SK-N-SH (cell line): ENCODE measurements at regions not wholly inside any gene's neighbourhood (a gene's known extent, or its start where the extent isn't known, plus 50 kb on each side); places are given as distances from the start of the nearest gene placed in this dataset.

Experiments
- CTCF ChIA-PET: fragments of 300-600, 350-600 bp; formaldehyde crosslinking; extraction: SDS; loops from one replicate; lab custom pipeline; 2021; lab: Yijun Ruan, JAX
- POLR2A ChIA-PET: fragments of 350-600 bp; sonication (Branson Sonifier 250); formaldehyde crosslinking; extraction: SDS; loops from one replicate; lab custom pipeline; 2020; ENCODE audit warnings: antibody characterized with exemption, inconsistent platforms; lab: Yijun Ruan, JAX
- DNase-seq: peaks from one replicate; pipeline ENCODE4 v3.0.0; 2012
- H2AFZ ChIP-seq: fragments of 200-600 bp; sonication (generic); 2 replicates; pipeline ENCODE4 v1.8.1; 2016; ENCODE audit warnings: antibody characterized with exemption, mild to moderate bottlenecking, low read depth
- H3F3A ChIP-seq: fragments of 200-600 bp; sonication (generic); replicated peaks from 2 replicates; pipeline ENCODE3; 2016; ENCODE audit warnings: antibody characterized with exemption, mild to moderate bottlenecking; ENCODE audit not compliant: insufficient read depth
- H3K27ac ChIP-seq, 2 experiments: fragments of 200-500 bp in 1 of 2; fragments of 200-600 bp in 1 of 2; sonication (Bioruptor generic) in 1 of 2; sonication (generic), shearing (Covaris generic) in 1 of 2; 2 replicates each; pipeline versions ENCODE4 v1.5.1 to v1.6.1; 2014 to 2016; ENCODE audit warnings: low read depth in 2 of 2, inconsistent platforms in 1 of 2, low read length in 1 of 2, mild to moderate bottlenecking in 1 of 2, mixed read lengths in 1 of 2
- H3K27me3 ChIP-seq: fragments of 200-600 bp; sonication (generic), shearing (Covaris generic); 2 replicates; pipeline ENCODE4 v1.6.1; 2016; ENCODE audit warnings: mixed run types; ENCODE audit not compliant: insufficient read depth
- H3K36me3 ChIP-seq, 2 experiments: fragments of 200-500 bp in 1 of 2; fragments of 200-600 bp in 1 of 2; sonication (Bioruptor generic) in 1 of 2; sonication (generic) in 1 of 2; replicated peaks in 1 of 2; 2 replicates each; pipeline versions ENCODE3 to v1.5.1; 2014 to 2016; ENCODE audit warnings: low read length in 1 of 2, mild to moderate bottlenecking in 1 of 2; ENCODE audit not compliant: insufficient read depth in 2 of 2, control insufficient read depth in 1 of 2
- H3K4me1 ChIP-seq, 2 experiments: fragments of 200-500 bp in 1 of 2; fragments of 200-600 bp in 1 of 2; sonication (Bioruptor generic) in 1 of 2; sonication (generic), shearing (Covaris generic) in 1 of 2; 2 replicates each; pipeline versions ENCODE4 v1.5.1 to v1.6.1; 2014 to 2016; ENCODE audit warnings: low read depth in 1 of 2, low read length in 1 of 2, mixed run types in 1 of 2; ENCODE audit not compliant: insufficient read depth in 2 of 2, control insufficient read depth in 1 of 2
- H3K4me2 ChIP-seq: fragments of 200-600 bp; sonication (generic), shearing (Covaris generic); 2 replicates; pipeline ENCODE4 v1.6.1; 2017; ENCODE audit warnings: mixed run types
- H3K4me3 ChIP-seq, 2 experiments: fragments of 200-500 bp in 1 of 2; fragments of 200-600 bp in 1 of 2; sonication (Bioruptor generic) in 1 of 2; sonication (generic), shearing (Covaris generic) in 1 of 2; 2 replicates each; pipeline versions ENCODE4 v1.5.1 to v1.8.1; 2014 to 2016; ENCODE audit warnings: low read depth in 2 of 2, inconsistent platforms in 1 of 2, low read length in 1 of 2, mild to moderate bottlenecking in 1 of 2, mixed read lengths in 1 of 2, moderate library complexity in 1 of 2
- H3K79me2 ChIP-seq: fragments of 200-600 bp; sonication (generic); 2 replicates; pipeline ENCODE4 v1.8.1; 2017; ENCODE audit warnings: mild to moderate bottlenecking; ENCODE audit not compliant: insufficient read depth
- H3K9ac ChIP-seq: fragments of 200-600 bp; sonication (generic); 2 replicates; pipeline ENCODE4 v1.6.1; 2017; ENCODE audit warnings: mixed run types
- H3K9me2 ChIP-seq: fragments of 200-600 bp; sonication (generic); 2 replicates; pipeline ENCODE4 v1.6.1; 2017; ENCODE audit warnings: mixed run types
- H3K9me3 ChIP-seq: fragments of 200-600 bp; sonication (generic); 2 replicates; pipeline ENCODE4 v1.6.1; 2017; ENCODE audit warnings: mixed run types, mild to moderate bottlenecking, moderate library complexity
- H4K20me1 ChIP-seq: fragments of 200-600 bp; sonication (generic); 2 replicates; pipeline ENCODE4 v1.6.1; 2017; ENCODE audit warnings: mild to moderate bottlenecking, mixed run types; ENCODE audit not compliant: insufficient read depth
- CHD2 ChIP-seq: fragments of 150-350 bp; IDR thresholded peaks from 2 replicates; pipeline ENCODE4 v1.6.1; 2018; ENCODE audit warnings: low read length; ENCODE audit not compliant: partially characterized antibody
- EP300 ChIP-seq, 2 experiments: IDR thresholded peaks; 2 replicates each; pipeline versions ENCODE4 v1.4.0 to v1.6.1; 2012; ENCODE audit warnings: borderline replicate concordance in 1 of 2, low read depth in 1 of 2, low read length in 1 of 2
- FOSL2 ChIP-seq: IDR thresholded peaks from 2 replicates; pipeline ENCODE4 v1.4.0; 2012; ENCODE audit warnings: low read depth, mild to moderate bottlenecking, moderate library complexity, borderline replicate concordance
- GATA2 ChIP-seq: sonication (generic); formaldehyde crosslinking; IDR thresholded peaks from 2 replicates; pipeline ENCODE4 v1.5.0; 2020; ENCODE audit warnings: mild to moderate bottlenecking, missing genetic modification reagents
- MXI1 ChIP-seq: IDR thresholded peaks from 2 replicates; pipeline ENCODE4 v1.6.1; 2012; ENCODE audit warnings: mild to moderate bottlenecking, low read depth, low read length, improper control_type of control experiment
- NFIC ChIP-seq: IDR thresholded peaks from 2 replicates; pipeline ENCODE4 v1.4.0; 2012; ENCODE audit warnings: borderline replicate concordance
- NRF1 ChIP-seq: IDR thresholded peaks from 2 replicates; pipeline ENCODE4 v1.6.1; 2012; ENCODE audit warnings: low read depth, mild to moderate bottlenecking, low read length
- RCOR1 ChIP-seq: fragments of 150-350 bp; IDR thresholded peaks from 2 replicates; pipeline ENCODE4 v1.6.1; 2017; ENCODE audit warnings: antibody characterized with exemption, low read length
- SIN3A ChIP-seq: IDR thresholded peaks from 2 replicates; pipeline ENCODE4 v1.6.1; 2012; ENCODE audit warnings: low read depth, mild to moderate bottlenecking, low read length, moderate library complexity, borderline replicate concordance
- YY1 ChIP-seq: IDR thresholded peaks from 2 replicates; pipeline ENCODE4 v1.4.0; 2012; ENCODE audit warnings: low read depth, mild to moderate bottlenecking
- WGBS: methylation state at CpG from one replicate; pipeline ENCODE4 v1.1.6; 2017; ENCODE audit warnings: low lambda C conversion rate; 5-methylcytosine and 5-hydroxymethylcytosine counted together
- TF ChIP-seq, protein P1 (sequence below): IDR thresholded peaks from 2 replicates; pipeline ENCODE4 v1.4.0; 2012; ENCODE audit warnings: low read depth, borderline replicate concordance

GRCh38 chr16:72722552-72722951, 325.4 kb downstream of the ZFHX3 start:
- Histone ChIP-seq H3K9me2 (no peaks in the 10 kb centered on the region), H2AFZ (no peak overlapping the region), H3K4me2 (no peak overlapping the region), H3K4me3 (no peak overlapping the region), H3K4me1 (no peaks in the 10 kb centered on the region; a peak in 1 of 4 replicates), H3K27ac (no peak overlapping the region), H3F3A (no peaks in the 10 kb centered on the region), H3K9ac (no peak overlapping the region), H4K20me1 (no peaks in the 10 kb centered on the region), H3K36me3 (no peaks in the 10 kb centered on the region), H3K9me3 (no peaks in the 10 kb centered on the region), H3K79me2 (no peaks in the 10 kb centered on the region), H3K27me3 (no peaks in the 10 kb centered on the region)
- no peak for DNase-seq
- CTCF ChIA-PET = interaction anchor here (0.6 to 1.0 kb wide), 3 partner anchors 12 to 1240 kb away, joined by 3 to 4 read pairs (median 3); no protein-coding TSS in a partner anchor
- POLR2A ChIA-PET = no interaction called here
- 92% methylated on average over 5 of the region's 5 CpGs for WGBS
- TF ChIP-seq SIN3A (no peak), MXI1 (no peak), NRF1 (no peak), CHD2 (no peak)
- TF ChIP-seq, protein P1, sequence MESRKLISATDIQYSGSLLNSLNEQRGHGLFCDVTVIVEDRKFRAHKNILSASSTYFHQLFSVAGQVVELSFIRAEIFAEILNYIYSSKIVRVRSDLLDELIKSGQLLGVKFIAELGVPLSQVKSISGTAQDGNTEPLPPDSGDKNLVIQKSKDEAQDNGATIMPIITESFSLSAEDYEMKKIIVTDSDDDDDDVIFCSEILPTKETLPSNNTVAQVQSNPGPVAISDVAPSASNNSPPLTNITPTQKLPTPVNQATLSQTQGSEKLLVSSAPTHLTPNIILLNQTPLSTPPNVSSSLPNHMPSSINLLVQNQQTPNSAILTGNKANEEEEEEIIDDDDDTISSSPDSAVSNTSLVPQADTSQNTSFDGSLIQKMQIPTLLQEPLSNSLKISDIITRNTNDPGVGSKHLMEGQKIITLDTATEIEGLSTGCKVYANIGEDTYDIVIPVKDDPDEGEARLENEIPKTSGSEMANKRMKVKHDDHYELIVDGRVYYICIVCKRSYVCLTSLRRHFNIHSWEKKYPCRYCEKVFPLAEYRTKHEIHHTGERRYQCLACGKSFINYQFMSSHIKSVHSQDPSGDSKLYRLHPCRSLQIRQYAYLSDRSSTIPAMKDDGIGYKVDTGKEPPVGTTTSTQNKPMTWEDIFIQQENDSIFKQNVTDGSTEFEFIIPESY = no peak

DNA sequence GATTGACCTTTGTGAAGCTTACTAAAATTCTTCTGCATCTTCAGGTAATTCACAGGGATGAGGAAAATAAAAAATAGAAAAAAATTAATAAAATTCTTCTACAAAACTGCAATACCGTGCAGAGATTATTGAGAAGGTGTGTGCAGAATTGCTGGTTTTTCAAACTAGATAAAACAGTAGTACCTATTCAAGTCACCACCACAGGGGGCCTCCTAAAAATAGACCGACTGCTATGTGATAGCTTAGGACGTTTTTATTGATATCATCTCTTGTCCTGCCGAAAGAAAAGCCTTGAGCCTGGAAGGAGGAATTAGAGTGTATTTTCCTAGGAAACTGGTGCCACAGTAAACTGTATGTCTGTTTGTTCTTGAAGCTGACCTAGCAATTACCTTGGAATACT, 325.9 kb downstream of the ZFHX3 start:
- no peaks in the 10 kb centered on the region for H4K20me1 ChIP-seq
- H3K4me2 ChIP-seq = no peak overlapping the region
- ChIA-PET POLR2A (no interaction called here), CTCF (interaction anchor here (0.9 kb wide), 1 partner anchor 13 kb away, joined by 3 read pairs; no protein-coding TSS in a partner anchor)
- no peaks in the 10 kb centered on the region for H3K27me3 ChIP-seq
- H3K4me3 ChIP-seq = no peak overlapping the region
- no peaks in the 10 kb centered on the region for H3K9me3 ChIP-seq
- H3K4me1 ChIP-seq = no peaks in the 10 kb centered on the region; a peak in 1 of 4 replicates
- no peak overlapping the region for H3K27ac ChIP-seq
- H3K9me2 ChIP-seq = no peaks in the 10 kb centered on the region
- no peak overlapping the region for H3K9ac ChIP-seq
- WGBS = 88% methylated on average over 4 of the region's 4 CpGs
- H3K79me2 ChIP-seq = no peaks in the 10 kb centered on the region
- H3F3A ChIP-seq = no peaks in the 10 kb centered on the region
- TF ChIP-seq GATA2 = no peak
- TF ChIP-seq YY1 = no peak
- no peak for TF ChIP-seq RCOR1
- TF ChIP-seq FOSL2 = no peak
- no peak for TF ChIP-seq EP300 (IDR thresholded peaks at IDR 0.05; ENCODE audit: borderline replicate concordance in 1 of 2, low read depth in 1 of 2, low read length in 1 of 2)
- no peak for TF ChIP-seq NFIC
- H2AFZ ChIP-seq = no peak overlapping the region
- no peak for DNase-seq
- no peaks in the 10 kb centered on the region for H3K36me3 ChIP-seq
